SK-N-SH (cell line): ENCODE measurements at regions not wholly inside any gene's neighbourhood (a gene's known extent, or its start where the extent isn't known, plus 50 kb on each side); places are given as distances from the start of the nearest gene placed in this dataset.

ENCODE experiments used
- CTCF ChIA-PET: fragments of 300-600, 350-600 bp; formaldehyde crosslinking; extraction: SDS; loops from one replicate; lab custom pipeline; 2021; lab: Yijun Ruan, JAX
- POLR2A ChIA-PET: fragments of 350-600 bp; sonication (Branson Sonifier 250); formaldehyde crosslinking; extraction: SDS; loops from one replicate; lab custom pipeline; 2020; ENCODE audit warnings: antibody characterized with exemption, inconsistent platforms; lab: Yijun Ruan, JAX
- DNase-seq: peaks from one replicate; pipeline ENCODE4 v3.0.0; 2012
- H2AFZ ChIP-seq: fragments of 200-600 bp; sonication (generic); 2 replicates; pipeline ENCODE4 v1.8.1; 2016; ENCODE audit warnings: antibody characterized with exemption, mild to moderate bottlenecking, low read depth
- H3F3A ChIP-seq: fragments of 200-600 bp; sonication (generic); replicated peaks from 2 replicates; pipeline ENCODE3; 2016; ENCODE audit warnings: antibody characterized with exemption, mild to moderate bottlenecking; ENCODE audit not compliant: insufficient read depth
- H3K27ac ChIP-seq, 2 experiments: fragments of 200-500 bp in 1 of 2; fragments of 200-600 bp in 1 of 2; sonication (Bioruptor generic) in 1 of 2; sonication (generic), shearing (Covaris generic) in 1 of 2; 2 replicates each; pipeline versions ENCODE4 v1.5.1 to v1.6.1; 2014 to 2016; ENCODE audit warnings: low read depth in 2 of 2, inconsistent platforms in 1 of 2, low read length in 1 of 2, mild to moderate bottlenecking in 1 of 2, mixed read lengths in 1 of 2
- H3K27me3 ChIP-seq: fragments of 200-600 bp; sonication (generic), shearing (Covaris generic); 2 replicates; pipeline ENCODE4 v1.6.1; 2016; ENCODE audit warnings: mixed run types; ENCODE audit not compliant: insufficient read depth
- H3K36me3 ChIP-seq, 2 experiments: fragments of 200-500 bp in 1 of 2; fragments of 200-600 bp in 1 of 2; sonication (Bioruptor generic) in 1 of 2; sonication (generic) in 1 of 2; replicated peaks in 1 of 2; 2 replicates each; pipeline versions ENCODE3 to v1.5.1; 2014 to 2016; ENCODE audit warnings: low read length in 1 of 2, mild to moderate bottlenecking in 1 of 2; ENCODE audit not compliant: insufficient read depth in 2 of 2, control insufficient read depth in 1 of 2
- H3K4me1 ChIP-seq, 2 experiments: fragments of 200-500 bp in 1 of 2; fragments of 200-600 bp in 1 of 2; sonication (Bioruptor generic) in 1 of 2; sonication (generic), shearing (Covaris generic) in 1 of 2; 2 replicates each; pipeline versions ENCODE4 v1.5.1 to v1.6.1; 2014 to 2016; ENCODE audit warnings: low read depth in 1 of 2, low read length in 1 of 2, mixed run types in 1 of 2; ENCODE audit not compliant: insufficient read depth in 2 of 2, control insufficient read depth in 1 of 2
- H3K4me2 ChIP-seq: fragments of 200-600 bp; sonication (generic), shearing (Covaris generic); 2 replicates; pipeline ENCODE4 v1.6.1; 2017; ENCODE audit warnings: mixed run types
- H3K4me3 ChIP-seq, 2 experiments: fragments of 200-500 bp in 1 of 2; fragments of 200-600 bp in 1 of 2; sonication (Bioruptor generic) in 1 of 2; sonication (generic), shearing (Covaris generic) in 1 of 2; 2 replicates each; pipeline versions ENCODE4 v1.5.1 to v1.8.1; 2014 to 2016; ENCODE audit warnings: low read depth in 2 of 2, inconsistent platforms in 1 of 2, low read length in 1 of 2, mild to moderate bottlenecking in 1 of 2, mixed read lengths in 1 of 2, moderate library complexity in 1 of 2
- H3K79me2 ChIP-seq: fragments of 200-600 bp; sonication (generic); 2 replicates; pipeline ENCODE4 v1.8.1; 2017; ENCODE audit warnings: mild to moderate bottlenecking; ENCODE audit not compliant: insufficient read depth
- H3K9ac ChIP-seq: fragments of 200-600 bp; sonication (generic); 2 replicates; pipeline ENCODE4 v1.6.1; 2017; ENCODE audit warnings: mixed run types
- H3K9me2 ChIP-seq: fragments of 200-600 bp; sonication (generic); 2 replicates; pipeline ENCODE4 v1.6.1; 2017; ENCODE audit warnings: mixed run types
- H3K9me3 ChIP-seq: fragments of 200-600 bp; sonication (generic); 2 replicates; pipeline ENCODE4 v1.6.1; 2017; ENCODE audit warnings: mixed run types, mild to moderate bottlenecking, moderate library complexity
- H4K20me1 ChIP-seq: fragments of 200-600 bp; sonication (generic); 2 replicates; pipeline ENCODE4 v1.6.1; 2017; ENCODE audit warnings: mild to moderate bottlenecking, mixed run types; ENCODE audit not compliant: insufficient read depth
- CTCF ChIP-seq: fragments of 200-600 bp; sonication (generic); IDR thresholded peaks from 2 replicates; pipeline ENCODE4 v1.6.1; 2017; ENCODE audit warnings: antibody characterized with exemption, mild to moderate bottlenecking, moderate library complexity
- MXI1 ChIP-seq: IDR thresholded peaks from 2 replicates; pipeline ENCODE4 v1.6.1; 2012; ENCODE audit warnings: mild to moderate bottlenecking, low read depth, low read length, improper control_type of control experiment
- NFIC ChIP-seq: IDR thresholded peaks from 2 replicates; pipeline ENCODE4 v1.4.0; 2012; ENCODE audit warnings: borderline replicate concordance
- NRF1 ChIP-seq: IDR thresholded peaks from 2 replicates; pipeline ENCODE4 v1.6.1; 2012; ENCODE audit warnings: low read depth, mild to moderate bottlenecking, low read length
- RCOR1 ChIP-seq: fragments of 150-350 bp; IDR thresholded peaks from 2 replicates; pipeline ENCODE4 v1.6.1; 2017; ENCODE audit warnings: antibody characterized with exemption, low read length
- REST ChIP-seq: IDR thresholded peaks from 2 replicates; pipeline ENCODE4 v1.6.1; 2012; ENCODE audit warnings: mild to moderate bottlenecking, low read depth, low read length, moderate library complexity
- SIN3A ChIP-seq: IDR thresholded peaks from 2 replicates; pipeline ENCODE4 v1.6.1; 2012; ENCODE audit warnings: low read depth, mild to moderate bottlenecking, low read length, moderate library complexity, borderline replicate concordance
- TAF1 ChIP-seq: IDR thresholded peaks from 2 replicates; pipeline ENCODE4 v1.6.1; 2012; ENCODE audit warnings: low read depth, mild to moderate bottlenecking, low read length, moderate library complexity, borderline replicate concordance
- TEAD4 ChIP-seq: IDR thresholded peaks from 2 replicates; pipeline ENCODE4 v1.4.0; 2012; ENCODE audit warnings: mild to moderate bottlenecking, borderline replicate concordance; ENCODE audit not compliant: insufficient read depth
- USF1 ChIP-seq: IDR thresholded peaks from 2 replicates; pipeline ENCODE4 v1.4.0; 2012; ENCODE audit warnings: low read depth, borderline replicate concordance
- YY1 ChIP-seq: IDR thresholded peaks from 2 replicates; pipeline ENCODE4 v1.4.0; 2012; ENCODE audit warnings: low read depth, mild to moderate bottlenecking
- WGBS: methylation state at CpG from one replicate; pipeline ENCODE4 v1.1.6; 2017; ENCODE audit warnings: low lambda C conversion rate; 5-methylcytosine and 5-hydroxymethylcytosine counted together
- TF ChIP-seq, protein P1 (sequence below): fragments of 150-350 bp; IDR thresholded peaks from 2 replicates; pipeline ENCODE4 v1.6.1; 2016; ENCODE audit warnings: mild to moderate bottlenecking, low read depth, low read length

DNA sequence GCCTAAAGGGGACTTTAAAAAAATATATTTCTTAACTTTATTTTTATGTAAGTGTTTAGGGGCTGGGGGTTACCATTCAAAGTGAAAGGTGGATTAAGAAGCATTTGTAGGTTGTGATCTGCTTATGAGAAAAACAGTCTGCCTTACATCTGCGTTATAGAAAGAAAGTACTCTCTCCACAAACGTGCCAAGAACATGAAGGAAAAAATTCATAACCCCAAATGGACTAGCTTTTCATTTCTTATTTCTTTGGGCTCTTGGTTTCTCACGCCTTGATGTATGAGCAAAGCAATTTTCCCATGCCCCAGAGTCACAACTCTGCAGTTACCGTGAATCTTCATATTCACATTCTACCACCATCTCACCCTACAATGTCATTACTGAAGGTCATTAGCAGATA, 1165.1 kb upstream of the ADGRL4 start (continued):
- TF ChIP-seq TAF1 = no peak

- peak; percentile 6 for DNase-seq
- CTCF ChIA-PET = interaction anchor here (1.0 to 1.5 kb wide), 3 partner anchors 10 to 48 kb away, joined by 3 read pairs; no protein-coding TSS in a partner anchor
These were observed 1164.4 kb upstream of the ADGRL4 start for GRCh38 chr1:80170811-80171485.

More at GRCh38 chr1:80170811-80171485, 1164.4 kb upstream of the ADGRL4 start:
- WGBS = 11% methylated on average over 1 of the region's 1 CpG
- Histone ChIP-seq H3K4me3 (no peak overlapping the region), H3K36me3 (no peaks in the 10 kb centered on the region), H3K79me2 (no peaks in the 10 kb centered on the region), H3F3A (peaks cover 4% of the 10 kb centered on the region), H3K9me3 (no peaks in the 10 kb centered on the region), H3K4me2 (no peak overlapping the region), H3K9ac (no peak overlapping the region), H3K4me1 (peaks cover 0 to 3% of the 10 kb centered on the region in 2 experiments; a peak in 2 of 4 replicates), H4K20me1 (no peaks in the 10 kb centered on the region), H3K9me2 (no peaks in the 10 kb centered on the region), H2AFZ (no peak overlapping the region), H3K27ac (no peak overlapping the region), H3K27me3 (no peaks in the 10 kb centered on the region)
- TF ChIP-seq TEAD4 (no peak), RCOR1 (no peak), USF1 (no peak), SIN3A (no peak), REST (no peak), NFIC (no peak), CTCF (no peak), NRF1 (no peak), YY1 (no peak), MXI1 (no peak)
- TF ChIP-seq, protein P1, sequence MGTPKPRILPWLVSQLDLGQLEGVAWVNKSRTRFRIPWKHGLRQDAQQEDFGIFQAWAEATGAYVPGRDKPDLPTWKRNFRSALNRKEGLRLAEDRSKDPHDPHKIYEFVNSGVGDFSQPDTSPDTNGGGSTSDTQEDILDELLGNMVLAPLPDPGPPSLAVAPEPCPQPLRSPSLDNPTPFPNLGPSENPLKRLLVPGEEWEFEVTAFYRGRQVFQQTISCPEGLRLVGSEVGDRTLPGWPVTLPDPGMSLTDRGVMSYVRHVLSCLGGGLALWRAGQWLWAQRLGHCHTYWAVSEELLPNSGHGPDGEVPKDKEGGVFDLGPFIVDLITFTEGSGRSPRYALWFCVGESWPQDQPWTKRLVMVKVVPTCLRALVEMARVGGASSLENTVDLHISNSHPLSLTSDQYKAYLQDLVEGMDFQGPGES = no peak
- POLR2A ChIA-PET = no interaction called here
